Smooth muscle cell (in vitro differentiated cells): ENCODE measurements at regions not wholly inside any gene's neighbourhood (a gene's known extent, or its start where the extent isn't known, plus 50 kb on each side); places are given as distances from the start of the nearest gene placed in this dataset.

Experiments
- DNase-seq: peaks from one replicate; lab custom pipeline; 2025; ENCODE audit not compliant: unreplicated experiment; lab: John Stamatoyannopoulos, UW
- H2AFZ ChIP-seq: fragments of 200-600 bp; sonication (generic); 2 replicates; pipeline ENCODE4 v1.6.0; 2016; ENCODE audit warnings: antibody characterized with exemption, low read depth, mild to moderate bottlenecking
- H3F3A ChIP-seq: fragments of 200-600 bp; sonication (generic); 2 replicates; pipeline ENCODE4 v1.6.0; 2017; ENCODE audit warnings: antibody characterized with exemption, low read depth
- H3K27ac ChIP-seq: fragments of 200-600 bp; sonication (generic); 2 replicates; pipeline ENCODE4 v1.5.1; 2016; ENCODE audit warnings: low read depth, mild to moderate bottlenecking
- H3K27me3 ChIP-seq: fragments of 200-600 bp; sonication (generic); 2 replicates; pipeline ENCODE4 v1.6.1; 2016; ENCODE audit warnings: low read depth, mild to moderate bottlenecking
- H3K36me3 ChIP-seq: fragments of 200-600 bp; sonication (generic); 2 replicates; pipeline ENCODE4 v1.5.1; 2016; ENCODE audit warnings: low read depth
- H3K4me1 ChIP-seq: fragments of 200-600 bp; sonication (generic); 2 replicates; pipeline ENCODE4 v1.5.1; 2016; ENCODE audit warnings: low read depth
- H3K4me2 ChIP-seq: fragments of 200-600 bp; sonication (generic); 2 replicates; pipeline ENCODE4 v1.6.0; 2016; ENCODE audit warnings: mild to moderate bottlenecking
- H3K4me3 ChIP-seq: fragments of 200-600 bp; sonication (generic); 2 replicates; pipeline ENCODE4 v1.5.1; 2016; ENCODE audit warnings: mild to moderate bottlenecking
- H3K79me2 ChIP-seq: fragments of 200-600 bp; sonication (generic); 2 replicates; pipeline ENCODE4 v1.6.0; 2016; ENCODE audit warnings: low read depth, mild to moderate bottlenecking
- H3K9ac ChIP-seq: fragments of 200-600 bp; sonication (generic); 2 replicates; pipeline ENCODE4 v1.6.0; 2016; ENCODE audit warnings: low read depth
- H3K9me3 ChIP-seq: fragments of 200-600 bp; sonication (generic); replicated peaks from 2 replicates; pipeline ENCODE4 v1.5.1; 2016; ENCODE audit warnings: low read depth
- H4K20me1 ChIP-seq: fragments of 200-600 bp; sonication (generic); 2 replicates; pipeline ENCODE4 v1.6.0; 2016; ENCODE audit warnings: low read depth
- CTCF ChIP-seq: fragments of 200-600 bp; sonication (generic); IDR thresholded peaks from 2 replicates; pipeline ENCODE4 v1.5.1; 2017; ENCODE audit warnings: borderline replicate concordance, mild to moderate bottlenecking, antibody characterized with exemption; ENCODE audit not compliant: insufficient read depth, poor library complexity, severe bottlenecking
- whole genome bisulfite sequencing: methylation state at CpG from one replicate; pipeline ENCODE4 v1.1.7; 2016; ENCODE audit warnings: low lambda C conversion rate; 5-methylcytosine and 5-hydroxymethylcytosine counted together

- no peaks in the 10 kb centered on the region for H3K27me3 ChIP-seq
- no peak overlapping the region for H3K27ac ChIP-seq
- H3F3A ChIP-seq = peaks cover 6% of the 10 kb centered on the region
- H3K9ac ChIP-seq = no peak overlapping the region
- no peak overlapping the region for H3K4me2 ChIP-seq
- no peak overlapping the region for H3K4me3 ChIP-seq
- no peaks in the 10 kb centered on the region for H3K79me2 ChIP-seq
- no peaks in the 10 kb centered on the region for H4K20me1 ChIP-seq
- H3K9me3 ChIP-seq = no peaks in the 10 kb centered on the region
- H3K36me3 ChIP-seq = no peaks in the 10 kb centered on the region
- no peak for TF ChIP-seq CTCF
- peaks cover 27% of the 10 kb centered on the region for H3K4me1 ChIP-seq
- H2AFZ ChIP-seq = no peak overlapping the region
- WGBS = 86% methylated on average over 5 of the region's 5 CpGs
- DNase-seq = no peak
These were observed 428.1 kb downstream of the ARHGEF28 start for GRCh38 chr5:74054139-74054538.

GRCh38 chr5:74052441-74053221 is 426.6 kb downstream of the ARHGEF28 start:
- H3K4me1 ChIP-seq = peaks cover 27% of the 10 kb centered on the region
- H3K4me3 ChIP-seq = no peak overlapping the region
- H3K79me2 ChIP-seq = no peaks in the 10 kb centered on the region
- peaks cover 6% of the 10 kb centered on the region for H3F3A ChIP-seq
- no peaks in the 10 kb centered on the region for H3K9me3 ChIP-seq
- no peak for TF ChIP-seq CTCF
- no peaks in the 10 kb centered on the region for H4K20me1 ChIP-seq
- DNase-seq = no peak
- no peak overlapping the region for H3K9ac ChIP-seq
- H3K4me2 ChIP-seq = no peak overlapping the region
- no peak overlapping the region for H2AFZ ChIP-seq
- H3K36me3 ChIP-seq = no peaks in the 10 kb centered on the region
- H3K27ac ChIP-seq = no peak overlapping the region
- no peaks in the 10 kb centered on the region for H3K27me3 ChIP-seq
- WGBS = 76% methylated on average over 7 of the region's 7 CpGs

- 98% methylated on average over 2 of the region's 2 CpGs for WGBS
These were observed 425.1 kb downstream of the ARHGEF28 start for GRCh38 chr5:74051076-74051475.

More at GRCh38 chr5:74051076-74051475, 425.1 kb downstream of the ARHGEF28 start:
- no peaks in the 10 kb centered on the region for H3K79me2 ChIP-seq
- H2AFZ ChIP-seq = no peak overlapping the region
- H3K27me3 ChIP-seq = no peaks in the 10 kb centered on the region
- no peak overlapping the region for H3K27ac ChIP-seq
- no peak for DNase-seq
- no peaks in the 10 kb centered on the region for H3K9me3 ChIP-seq
- H4K20me1 ChIP-seq = no peaks in the 10 kb centered on the region
- no peak for TF ChIP-seq CTCF
- H3K4me3 ChIP-seq = no peak overlapping the region
- H3K4me1 ChIP-seq = peaks cover 18% of the 10 kb centered on the region
- H3F3A ChIP-seq = peaks cover 6% of the 10 kb centered on the region
- no peaks in the 10 kb centered on the region for H3K36me3 ChIP-seq
- no peak overlapping the region for H3K4me2 ChIP-seq
- no peak overlapping the region for H3K9ac ChIP-seq
